HepG2 (cell line): ENCODE measurements at regions not wholly inside any gene's neighbourhood (a gene's known extent, or its start where the extent isn't known, plus 50 kb on each side); places are given as distances from the start of the nearest gene placed in this dataset.

Experiments used
- ATAC-seq: fragments of 200-7000 bp; cut with Tn5 transposase; 3 replicates; pipeline ENCODE4 v1.9.1; 2020; ENCODE audit warnings: mild to moderate bottlenecking, moderate library complexity
- BruUV-seq: library from RNA; stranded (reverse); fragments of 400-500 nt; replicated peaks from 2 replicates; lab custom pipeline; 2021; lab: Mats Ljungman, UMichigan
- CTCF ChIA-PET: fragments of 300-600 bp; formaldehyde crosslinking; extraction: SDS; loops from one replicate; lab custom pipeline; 2021; ENCODE audit warnings: low total read pairs, inconsistent platforms, low intra/inter-chr PET ratio; lab: Yijun Ruan, JAX
- POLR2A ChIA-PET: fragments of 350-600 bp; sonication (Branson Sonifier 250); formaldehyde crosslinking; loops from one replicate; lab custom pipeline; 2020; ENCODE audit warnings: antibody characterized with exemption, inconsistent platforms; lab: Yijun Ruan, JAX
- DNase-seq: peaks from one replicate; pipeline ENCODE4 v3.0.0-alpha.2; 2015; ENCODE audit warnings: low spot score
- FAIRE-seq: peaks from 3 replicates; lab custom pipeline; 2011; peaks lifted over from hg19 to GRCh38; lab: Jason Lieb, UNC
- H2AFZ ChIP-seq: one replicate; pipeline ENCODE4 v1.6.1; 2011; ENCODE audit warnings: low read length, inconsistent platforms
- H3K27ac ChIP-seq: fragments of 300-600 bp; 3 replicates; pipeline ENCODE4 v1.8.0; 2011; ENCODE audit warnings: mixed run types, mild to moderate bottlenecking, mixed read lengths, low read length, inconsistent platforms; ENCODE audit not compliant: insufficient read depth; ENCODE audit errors: extremely low read length
- H3K27me3 ChIP-seq, 2 experiments: fragments of 200-600 bp in 1 of 2; 2 replicates in 1 of 2; 3 replicates in 1 of 2; pipeline versions ENCODE4 v1.6.0 to v1.8.0; 2011; ENCODE audit warnings: low read length in 2 of 2, mild to moderate bottlenecking in 2 of 2, moderate library complexity in 2 of 2, inconsistent platforms in 1 of 2; ENCODE audit not compliant: insufficient read depth in 2 of 2, control insufficient read depth in 1 of 2
- H3K36me3 ChIP-seq, 2 experiments: fragments of 200-600 bp in 1 of 2; replicated peaks in 1 of 2; 2 replicates in 1 of 2; 3 replicates in 1 of 2; pipeline versions ENCODE4 v1.5.1 to v1.8.0; 2011; ENCODE audit warnings: low read length in 2 of 2, inconsistent platforms in 1 of 2; ENCODE audit not compliant: insufficient read depth in 2 of 2, control insufficient read depth in 1 of 2
- H3K4me1 ChIP-seq: 2 replicates; pipeline ENCODE4 v1.5.1; 2012; ENCODE audit warnings: low read length, inconsistent platforms; ENCODE audit not compliant: insufficient read depth
- H3K4me2 ChIP-seq: 2 replicates; pipeline ENCODE4 v1.6.0; 2011; ENCODE audit warnings: low read depth, low read length, inconsistent platforms
- H3K4me3 ChIP-seq, 3 experiments: fragments of 200-600 bp in 1 of 3; sonication (generic), shearing (Covaris generic) in 1 of 3; replicated peaks in 1 of 3; 2 replicates each; pipeline ENCODE4 v1.5.1; 2011 to 2016; ENCODE audit warnings: low read length in 3 of 3, inconsistent platforms in 2 of 3, low read depth in 2 of 3, mild to moderate bottlenecking in 2 of 3, control low read depth in 1 of 3, mixed read lengths in 1 of 3; ENCODE audit not compliant: insufficient read depth in 1 of 3
- H3K79me2 ChIP-seq: one replicate; pipeline ENCODE4 v1.6.1; 2011; ENCODE audit warnings: low read length, inconsistent platforms; ENCODE audit not compliant: insufficient read depth
- H3K9ac ChIP-seq: 2 replicates; pipeline ENCODE4 v1.6.0; 2011; ENCODE audit warnings: mild to moderate bottlenecking, low read depth, low read length, inconsistent platforms; ENCODE audit not compliant: insufficient read depth
- H3K9me3 ChIP-seq: 2 replicates; pipeline ENCODE4 v1.5.1; 2012; ENCODE audit warnings: mild to moderate bottlenecking, low read length
- H4K20me1 ChIP-seq: 2 replicates; pipeline ENCODE4 v1.6.0; 2011; ENCODE audit warnings: inconsistent platforms, mild to moderate bottlenecking, low read length, moderate library complexity; ENCODE audit not compliant: insufficient read depth
- CHD2 ChIP-seq: IDR thresholded peaks from 2 replicates; pipeline ENCODE4 v1.6.1; 2011; ENCODE audit warnings: low read depth, low read length, improper control_type of control experiment
- GATAD2A ChIP-seq: IDR thresholded peaks from 2 replicates; pipeline ENCODE4 v1.6.1; 2016
- HNF4A ChIP-seq: sonication (generic); formaldehyde crosslinking; IDR thresholded peaks from 2 replicates; pipeline ENCODE4 v1.4.0; 2020; ENCODE audit warnings: missing genetic modification reagents
- SOX6 ChIP-seq, 2 experiments: fragments of 450-650 bp in 1 of 2; sonication (generic) in 1 of 2; formaldehyde crosslinking in 1 of 2; IDR thresholded peaks; 2 replicates each; pipeline versions ENCODE4 v1.4.0 to v1.6.1; 2017 to 2020; ENCODE audit warnings: antibody characterized with exemption in 1 of 2, mild to moderate bottlenecking in 1 of 2, missing genetic modification reagents in 1 of 2
- TBX3 ChIP-seq: fragments of 450-650 bp; IDR thresholded peaks from 2 replicates; pipeline ENCODE4 v1.6.1; 2017; ENCODE audit warnings: antibody characterized with exemption, mild to moderate bottlenecking, inconsistent platforms, borderline replicate concordance
- ZFYVE20 ChIP-seq: sonication (generic); formaldehyde crosslinking; IDR thresholded peaks from 2 replicates; pipeline ENCODE4 v1.8.0; 2023; ENCODE audit warnings: low read depth, mild to moderate bottlenecking, moderate library complexity, missing genetic modification reagents, borderline replicate concordance
- WGBS: methylation state at CpG from one replicate; pipeline ENCODE4 v1.1.6; 2017; ENCODE audit warnings: low lambda C conversion rate; 5-methylcytosine and 5-hydroxymethylcytosine counted together
- in situ Hi-C: cut with HindIII; loops from 2 replicates; pipeline ENCODE4 v1.10.0; 2017; ENCODE audit warnings: low pct_unique_long_range_greater_than_20kb; ENCODE audit not compliant: extremely low pct_ligation_motif_present
- intact Hi-C: fragments of 100-400 bp; cut with micrococcal nuclease; formaldehyde crosslinking; loops from one replicate; pipeline ENCODE4 v1.10.0; 2022; ENCODE audit not compliant: unreplicated experiment
- TF ChIP-seq, protein P1 (sequence below): sonication (generic); formaldehyde crosslinking; IDR thresholded peaks from 2 replicates; pipeline ENCODE4 v1.5.0; 2020; ENCODE audit warnings: missing genetic modification reagents
- TF ChIP-seq, protein P2 (sequence below): sonication (generic); formaldehyde crosslinking; IDR thresholded peaks from 2 replicates; pipeline ENCODE4 v1.4.0; 2020; ENCODE audit warnings: mild to moderate bottlenecking, missing genetic modification reagents
- TF ChIP-seq, protein P3 (sequence below): sonication (generic); formaldehyde crosslinking; IDR thresholded peaks from 2 replicates; pipeline ENCODE4 v1.4.0; 2020; ENCODE audit warnings: missing genetic modification reagents, borderline replicate concordance
- TF ChIP-seq, protein P4 (sequence below): sonication (generic); formaldehyde crosslinking; IDR thresholded peaks from 2 replicates; pipeline ENCODE4 v1.4.0; 2020; ENCODE audit warnings: missing genetic modification reagents
- TF ChIP-seq, protein P5 (sequence below): sonication (generic); formaldehyde crosslinking; IDR thresholded peaks from 2 replicates; pipeline ENCODE4 v1.4.0; 2020; ENCODE audit warnings: low read depth, mild to moderate bottlenecking, missing genetic modification reagents

DNA sequence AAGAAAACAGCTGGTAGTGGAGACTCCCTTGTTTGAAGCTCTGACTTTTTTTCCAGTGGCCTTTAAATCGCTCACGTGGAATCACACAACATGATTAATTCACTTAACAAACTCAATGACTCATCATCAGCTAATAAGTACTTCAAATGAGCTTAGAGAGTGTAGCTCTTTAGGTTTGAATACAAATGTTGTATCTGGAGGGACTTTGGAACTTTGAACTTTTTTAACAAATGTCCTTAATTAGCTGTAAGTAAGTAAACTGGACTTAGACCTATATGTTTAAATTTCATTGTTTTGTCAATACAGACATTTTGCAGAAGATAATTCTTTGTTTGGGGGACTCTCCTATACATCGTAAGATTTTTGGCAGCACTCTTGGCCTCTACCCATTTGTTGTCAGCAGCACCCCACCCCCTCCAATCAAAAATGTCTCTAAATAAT, 581.1 kb downstream of the SPRY1 start:
- POLR2A ChIA-PET: no interaction called here
- TF ChIP-seq CHD2 (no peak), TBX3 (peak; percentile 70; the same call in 1 of the 2 replicates), SOX6 (IDR thresholded peaks at IDR 0.05) (no peak), SOX6 (CRISPR knock-in tag; IDR thresholded peaks at IDR 0.05) (peak; percentile 84), GATAD2A (CRISPR knock-in tag) (peak; percentile 27; the same call in 1 of the 2 replicates), ZFYVE20 (CRISPR knock-in tag) (no peak), HNF4A (CRISPR knock-in tag) (peak; percentile 85)
- TF ChIP-seq, protein P1, sequence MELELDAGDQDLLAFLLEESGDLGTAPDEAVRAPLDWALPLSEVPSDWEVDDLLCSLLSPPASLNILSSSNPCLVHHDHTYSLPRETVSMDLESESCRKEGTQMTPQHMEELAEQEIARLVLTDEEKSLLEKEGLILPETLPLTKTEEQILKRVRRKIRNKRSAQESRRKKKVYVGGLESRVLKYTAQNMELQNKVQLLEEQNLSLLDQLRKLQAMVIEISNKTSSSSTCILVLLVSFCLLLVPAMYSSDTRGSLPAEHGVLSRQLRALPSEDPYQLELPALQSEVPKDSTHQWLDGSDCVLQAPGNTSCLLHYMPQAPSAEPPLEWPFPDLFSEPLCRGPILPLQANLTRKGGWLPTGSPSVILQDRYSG (CRISPR knock-in tag): no peak
- TF ChIP-seq, protein P2, sequence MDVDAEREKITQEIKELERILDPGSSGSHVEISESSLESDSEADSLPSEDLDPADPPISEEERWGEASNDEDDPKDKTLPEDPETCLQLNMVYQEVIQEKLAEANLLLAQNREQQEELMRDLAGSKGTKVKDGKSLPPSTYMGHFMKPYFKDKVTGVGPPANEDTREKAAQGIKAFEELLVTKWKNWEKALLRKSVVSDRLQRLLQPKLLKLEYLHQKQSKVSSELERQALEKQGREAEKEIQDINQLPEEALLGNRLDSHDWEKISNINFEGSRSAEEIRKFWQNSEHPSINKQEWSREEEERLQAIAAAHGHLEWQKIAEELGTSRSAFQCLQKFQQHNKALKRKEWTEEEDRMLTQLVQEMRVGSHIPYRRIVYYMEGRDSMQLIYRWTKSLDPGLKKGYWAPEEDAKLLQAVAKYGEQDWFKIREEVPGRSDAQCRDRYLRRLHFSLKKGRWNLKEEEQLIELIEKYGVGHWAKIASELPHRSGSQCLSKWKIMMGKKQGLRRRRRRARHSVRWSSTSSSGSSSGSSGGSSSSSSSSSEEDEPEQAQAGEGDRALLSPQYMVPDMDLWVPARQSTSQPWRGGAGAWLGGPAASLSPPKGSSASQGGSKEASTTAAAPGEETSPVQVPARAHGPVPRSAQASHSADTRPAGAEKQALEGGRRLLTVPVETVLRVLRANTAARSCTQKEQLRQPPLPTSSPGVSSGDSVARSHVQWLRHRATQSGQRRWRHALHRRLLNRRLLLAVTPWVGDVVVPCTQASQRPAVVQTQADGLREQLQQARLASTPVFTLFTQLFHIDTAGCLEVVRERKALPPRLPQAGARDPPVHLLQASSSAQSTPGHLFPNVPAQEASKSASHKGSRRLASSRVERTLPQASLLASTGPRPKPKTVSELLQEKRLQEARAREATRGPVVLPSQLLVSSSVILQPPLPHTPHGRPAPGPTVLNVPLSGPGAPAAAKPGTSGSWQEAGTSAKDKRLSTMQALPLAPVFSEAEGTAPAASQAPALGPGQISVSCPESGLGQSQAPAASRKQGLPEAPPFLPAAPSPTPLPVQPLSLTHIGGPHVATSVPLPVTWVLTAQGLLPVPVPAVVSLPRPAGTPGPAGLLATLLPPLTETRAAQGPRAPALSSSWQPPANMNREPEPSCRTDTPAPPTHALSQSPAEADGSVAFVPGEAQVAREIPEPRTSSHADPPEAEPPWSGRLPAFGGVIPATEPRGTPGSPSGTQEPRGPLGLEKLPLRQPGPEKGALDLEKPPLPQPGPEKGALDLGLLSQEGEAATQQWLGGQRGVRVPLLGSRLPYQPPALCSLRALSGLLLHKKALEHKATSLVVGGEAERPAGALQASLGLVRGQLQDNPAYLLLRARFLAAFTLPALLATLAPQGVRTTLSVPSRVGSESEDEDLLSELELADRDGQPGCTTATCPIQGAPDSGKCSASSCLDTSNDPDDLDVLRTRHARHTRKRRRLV (CRISPR knock-in tag): no peak
- TF ChIP-seq, protein P3, sequence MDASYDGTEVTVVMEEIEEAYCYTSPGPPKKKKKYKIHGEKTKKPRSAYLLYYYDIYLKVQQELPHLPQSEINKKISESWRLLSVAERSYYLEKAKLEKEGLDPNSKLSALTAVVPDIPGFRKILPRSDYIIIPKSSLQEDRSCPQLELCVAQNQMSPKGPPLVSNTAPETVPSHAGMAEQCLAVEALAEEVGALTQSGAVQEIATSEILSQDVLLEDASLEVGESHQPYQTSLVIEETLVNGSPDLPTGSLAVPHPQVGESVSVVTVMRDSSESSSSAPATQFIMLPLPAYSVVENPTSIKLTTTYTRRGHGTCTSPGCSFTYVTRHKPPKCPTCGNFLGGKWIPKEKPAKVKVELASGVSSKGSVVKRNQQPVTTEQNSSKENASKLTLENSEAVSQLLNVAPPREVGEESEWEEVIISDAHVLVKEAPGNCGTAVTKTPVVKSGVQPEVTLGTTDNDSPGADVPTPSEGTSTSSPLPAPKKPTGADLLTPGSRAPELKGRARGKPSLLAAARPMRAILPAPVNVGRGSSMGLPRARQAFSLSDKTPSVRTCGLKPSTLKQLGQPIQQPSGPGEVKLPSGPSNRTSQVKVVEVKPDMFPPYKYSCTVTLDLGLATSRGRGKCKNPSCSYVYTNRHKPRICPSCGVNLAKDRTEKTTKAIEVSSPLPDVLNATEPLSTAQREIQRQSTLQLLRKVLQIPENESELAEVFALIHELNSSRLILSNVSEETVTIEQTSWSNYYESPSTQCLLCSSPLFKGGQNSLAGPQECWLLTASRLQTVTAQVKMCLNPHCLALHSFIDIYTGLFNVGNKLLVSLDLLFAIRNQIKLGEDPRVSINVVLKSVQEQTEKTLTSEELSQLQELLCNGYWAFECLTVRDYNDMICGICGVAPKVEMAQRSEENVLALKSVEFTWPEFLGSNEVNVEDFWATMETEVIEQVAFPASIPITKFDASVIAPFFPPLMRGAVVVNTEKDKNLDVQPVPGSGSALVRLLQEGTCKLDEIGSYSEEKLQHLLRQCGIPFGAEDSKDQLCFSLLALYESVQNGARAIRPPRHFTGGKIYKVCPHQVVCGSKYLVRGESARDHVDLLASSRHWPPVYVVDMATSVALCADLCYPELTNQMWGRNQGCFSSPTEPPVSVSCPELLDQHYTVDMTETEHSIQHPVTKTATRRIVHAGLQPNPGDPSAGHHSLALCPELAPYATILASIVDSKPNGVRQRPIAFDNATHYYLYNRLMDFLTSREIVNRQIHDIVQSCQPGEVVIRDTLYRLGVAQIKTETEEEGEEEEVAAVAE (CRISPR knock-in tag): no peak
- TF ChIP-seq, protein P4, sequence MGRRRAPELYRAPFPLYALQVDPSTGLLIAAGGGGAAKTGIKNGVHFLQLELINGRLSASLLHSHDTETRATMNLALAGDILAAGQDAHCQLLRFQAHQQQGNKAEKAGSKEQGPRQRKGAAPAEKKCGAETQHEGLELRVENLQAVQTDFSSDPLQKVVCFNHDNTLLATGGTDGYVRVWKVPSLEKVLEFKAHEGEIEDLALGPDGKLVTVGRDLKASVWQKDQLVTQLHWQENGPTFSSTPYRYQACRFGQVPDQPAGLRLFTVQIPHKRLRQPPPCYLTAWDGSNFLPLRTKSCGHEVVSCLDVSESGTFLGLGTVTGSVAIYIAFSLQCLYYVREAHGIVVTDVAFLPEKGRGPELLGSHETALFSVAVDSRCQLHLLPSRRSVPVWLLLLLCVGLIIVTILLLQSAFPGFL: no peak
- TF ChIP-seq, protein P5, sequence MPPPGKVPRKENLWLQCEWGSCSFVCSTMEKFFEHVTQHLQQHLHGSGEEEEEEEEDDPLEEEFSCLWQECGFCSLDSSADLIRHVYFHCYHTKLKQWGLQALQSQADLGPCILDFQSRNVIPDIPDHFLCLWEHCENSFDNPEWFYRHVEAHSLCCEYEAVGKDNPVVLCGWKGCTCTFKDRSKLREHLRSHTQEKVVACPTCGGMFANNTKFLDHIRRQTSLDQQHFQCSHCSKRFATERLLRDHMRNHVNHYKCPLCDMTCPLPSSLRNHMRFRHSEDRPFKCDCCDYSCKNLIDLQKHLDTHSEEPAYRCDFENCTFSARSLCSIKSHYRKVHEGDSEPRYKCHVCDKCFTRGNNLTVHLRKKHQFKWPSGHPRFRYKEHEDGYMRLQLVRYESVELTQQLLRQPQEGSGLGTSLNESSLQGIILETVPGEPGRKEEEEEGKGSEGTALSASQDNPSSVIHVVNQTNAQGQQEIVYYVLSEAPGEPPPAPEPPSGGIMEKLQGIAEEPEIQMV (CRISPR knock-in tag): no peak

More for the DNA sequence above, 581.1 kb downstream of the SPRY1 start:
- Histone ChIP-seq H3K4me1 (peaks cover 19% of the 10 kb centered on the region), H4K20me1 (no peaks in the 10 kb centered on the region), H3K4me3 (no peak overlapping the region), H2AFZ (no peak overlapping the region), H3K79me2 (no peaks in the 10 kb centered on the region), H3K9ac (no peak overlapping the region), H3K27me3 (no peaks in the 10 kb centered on the region), H3K4me2 (peak overlapping the region; percentile 40; the same call in 1 of the 2 replicates), H3K9me3 (no peaks in the 10 kb centered on the region), H3K27ac (no peak overlapping the region), H3K36me3 (no peaks in the 10 kb centered on the region)
- DNase-seq (peak; percentile 47), FAIRE-seq (no peak), ATAC-seq (peak; percentile 53)
- BruUV-seq: no TSS peak
- in situ Hi-C loops (no loop called here), intact Hi-C loops (no loop called here)
- CTCF ChIA-PET: no interaction called here
- 0% methylated on average over 3 of the region's 3 CpGs for WGBS
